Activated CD8-positive, alpha-beta T cell treated with anti-CD3 and anti-CD28 coated beads, Interleukin-2, amount 10 ng/mL, durations not matched to agents 7 days and 5 days (primary cell): ENCODE measurements at regions not wholly inside any gene's neighbourhood (a gene's known extent, or its start where the extent isn't known, plus 50 kb on each side); places are given as distances from the start of the nearest gene placed in this dataset.

Experiments
- ATAC-seq: fragments of 150-1000 bp; cut with Tn5 transposase; one replicate; pipeline ENCODE4 v1.10.0; 2021; ENCODE audit warnings: moderate library complexity
- CTCF ChIA-PET: fragments of 350-600 bp; sonication (Branson Sonifier 250); formaldehyde crosslinking; loops from one replicate; lab custom pipeline; 2021; ENCODE audit warnings: antibody characterized with exemption; lab: Charles Lee
- POLR2A ChIA-PET: fragments of 350-600 bp; sonication (Branson Sonifier 250); formaldehyde crosslinking; loops from one replicate; lab custom pipeline; 2021; ENCODE audit warnings: antibody characterized with exemption; lab: Charles Lee
- DNase-seq: peaks from one replicate; pipeline ENCODE4 v3.0.0-alpha.2; 2020
- H3K27ac Mint-ChIP-seq: one replicate; pipeline ENCODE4 v1.8.0; 2021; ENCODE audit warnings: mild to moderate bottlenecking, mixed read lengths
- H3K27me3 Mint-ChIP-seq: one replicate; pipeline ENCODE4 v1.8.0; 2021; ENCODE audit warnings: low read depth, mixed read lengths
- H3K36me3 Mint-ChIP-seq: one replicate; pipeline ENCODE4 v1.8.0; 2021; ENCODE audit warnings: low read depth, mixed read lengths
- H3K4me1 Mint-ChIP-seq: one replicate; pipeline ENCODE4 v1.8.0; 2021; ENCODE audit warnings: low read depth, mixed read lengths
- H3K4me3 Mint-ChIP-seq: one replicate; pipeline ENCODE4 v1.8.0; 2021; ENCODE audit warnings: mild to moderate bottlenecking, mixed read lengths
- H3K9me3 Mint-ChIP-seq: one replicate; pipeline ENCODE4 v1.8.0; 2022; ENCODE audit warnings: mixed read lengths; ENCODE audit not compliant: insufficient read depth

DNA sequence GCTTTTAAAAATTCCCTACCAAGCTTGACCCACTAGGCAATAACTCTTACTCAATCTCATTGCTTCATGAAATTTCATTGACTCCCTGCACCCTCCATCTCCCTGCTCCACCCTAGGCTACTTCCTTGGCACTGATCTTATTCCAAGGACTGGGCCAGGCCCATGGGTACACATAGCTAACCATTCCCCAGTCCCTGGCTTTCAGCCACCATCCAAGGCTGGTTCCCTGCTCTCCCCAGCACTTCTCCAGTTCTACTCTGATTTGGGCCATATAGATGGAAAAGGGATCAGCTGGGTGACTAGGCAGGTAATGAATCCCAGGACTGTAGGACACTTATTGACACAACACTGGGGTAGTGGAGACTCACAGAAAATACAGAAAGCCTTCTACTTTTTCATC is 88.1 kb upstream of the NEO1 start:
- Mint-ChIP-seq H3K27me3 (peaks cover 16% of the 10 kb centered on the region), H3K4me3 (no peak overlapping the region), H3K4me1 (peaks cover 5% of the 10 kb centered on the region), H3K36me3 (no peaks in the 10 kb centered on the region), H3K9me3 (peaks cover 5% of the 10 kb centered on the region), H3K27ac (no peak overlapping the region)
- DNase-seq (no peak), ATAC-seq (no peak)
- ChIA-PET POLR2A (no interaction called here), CTCF (interaction anchor here (1.4 kb wide), 1 partner anchor 242 kb away, joined by 4 read pairs; no protein-coding TSS in a partner anchor)

DNA sequence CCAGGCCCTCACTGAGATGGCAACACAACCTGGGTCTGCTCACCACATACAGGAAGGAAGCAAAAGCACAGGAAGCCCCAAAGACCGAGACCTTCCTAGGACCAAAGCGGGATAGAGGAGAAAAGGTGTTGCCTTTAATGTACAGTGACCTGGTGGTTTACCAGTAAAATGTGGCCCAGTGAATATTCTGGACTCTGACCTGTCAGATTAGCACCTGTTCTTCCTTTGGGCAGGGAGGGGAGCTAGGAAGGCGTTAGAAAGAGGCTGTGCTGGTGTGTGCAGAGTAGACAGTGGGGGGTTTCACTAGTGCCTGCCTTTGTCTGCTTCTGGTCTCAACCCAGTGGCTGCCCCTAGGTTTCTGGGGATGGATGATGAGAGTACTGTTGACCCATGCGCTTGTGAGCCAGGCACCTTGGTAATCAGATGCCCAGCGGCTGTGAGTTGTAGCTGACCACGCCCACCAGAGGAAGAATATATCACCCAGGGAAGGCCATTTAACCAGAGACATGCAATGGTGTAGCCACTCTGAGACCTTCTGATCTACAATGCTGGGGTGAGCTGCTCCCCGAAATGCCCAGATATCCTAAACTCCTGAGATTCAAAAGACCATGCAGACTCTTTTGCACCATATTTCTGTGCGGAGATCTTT is 90.1 kb upstream of the NEO1 start:
- ATAC-seq (no peak), DNase-seq (no peak)
- ChIA-PET CTCF (no interaction called here), POLR2A (no interaction called here)
- no peak overlapping the region for H3K4me3 Mint-ChIP-seq
- no peaks in the 10 kb centered on the region for H3K36me3 Mint-ChIP-seq
- H3K27ac Mint-ChIP-seq, result no peak overlapping the region
- peaks cover 5% of the 10 kb centered on the region for H3K9me3 Mint-ChIP-seq
- H3K27me3 Mint-ChIP-seq, result peaks cover 12% of the 10 kb centered on the region
- H3K4me1 Mint-ChIP-seq, result peaks cover 5% of the 10 kb centered on the region

DNA sequence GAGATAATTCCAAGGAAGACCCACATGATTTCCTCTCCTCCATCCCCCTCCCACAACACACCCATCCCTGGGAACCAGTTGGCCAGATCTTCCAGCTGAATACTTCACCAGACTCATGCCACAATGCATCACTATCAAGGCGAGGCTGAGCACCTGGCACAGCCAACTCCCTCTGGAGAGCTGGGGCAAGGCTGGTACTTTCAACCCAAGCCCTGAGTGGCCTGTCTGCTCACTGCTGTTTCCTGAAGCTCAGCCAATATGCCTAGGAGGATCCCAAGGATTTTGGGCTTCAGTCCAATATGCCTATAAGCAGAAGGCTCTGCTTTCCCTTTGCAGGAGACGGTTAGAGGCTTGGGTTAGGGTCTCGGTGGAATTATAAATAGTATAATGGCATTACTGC is 90.9 kb upstream of the NEO1 start:
- H3K27ac Mint-ChIP-seq, result no peak overlapping the region
- ChIA-PET POLR2A (no interaction called here), CTCF (no interaction called here)
- H3K9me3 Mint-ChIP-seq, result peaks cover 5% of the 10 kb centered on the region
- DNase-seq (no peak), ATAC-seq (no peak)
- H3K4me1 Mint-ChIP-seq, result peaks cover 5% of the 10 kb centered on the region
- no peaks in the 10 kb centered on the region for H3K36me3 Mint-ChIP-seq
- no peak overlapping the region for H3K4me3 Mint-ChIP-seq
- peaks cover 15% of the 10 kb centered on the region for H3K27me3 Mint-ChIP-seq

DNA sequence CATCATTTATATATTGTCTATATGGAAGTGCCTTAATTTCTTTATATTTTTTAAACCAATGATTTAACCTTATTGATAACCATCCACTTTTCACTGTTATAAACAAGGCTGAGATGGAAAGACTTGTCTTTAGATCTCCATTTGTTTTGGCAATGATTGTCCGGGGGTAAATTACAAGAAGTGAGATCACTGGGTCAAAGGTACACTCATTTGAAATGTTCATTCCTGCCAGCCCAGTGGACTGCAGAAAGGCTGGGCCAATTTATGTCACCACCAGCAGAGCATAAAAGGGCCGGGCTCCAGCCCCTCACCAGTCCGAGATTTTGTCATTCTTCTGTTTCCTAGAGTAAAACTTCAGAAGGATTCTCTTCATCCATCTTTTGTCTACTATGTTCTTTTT is 93.6 kb upstream of the NEO1 start:
- Mint-ChIP-seq H3K4me1 (peaks cover 5% of the 10 kb centered on the region), H3K27me3 (peaks cover 7% of the 10 kb centered on the region), H3K4me3 (no peak overlapping the region), H3K36me3 (no peaks in the 10 kb centered on the region), H3K27ac (no peak overlapping the region), H3K9me3 (peaks cover 5% of the 10 kb centered on the region)
- ChIA-PET CTCF (no interaction called here), POLR2A (no interaction called here)
- DNase-seq, result no peak
- ATAC-seq, result no peak

DNA sequence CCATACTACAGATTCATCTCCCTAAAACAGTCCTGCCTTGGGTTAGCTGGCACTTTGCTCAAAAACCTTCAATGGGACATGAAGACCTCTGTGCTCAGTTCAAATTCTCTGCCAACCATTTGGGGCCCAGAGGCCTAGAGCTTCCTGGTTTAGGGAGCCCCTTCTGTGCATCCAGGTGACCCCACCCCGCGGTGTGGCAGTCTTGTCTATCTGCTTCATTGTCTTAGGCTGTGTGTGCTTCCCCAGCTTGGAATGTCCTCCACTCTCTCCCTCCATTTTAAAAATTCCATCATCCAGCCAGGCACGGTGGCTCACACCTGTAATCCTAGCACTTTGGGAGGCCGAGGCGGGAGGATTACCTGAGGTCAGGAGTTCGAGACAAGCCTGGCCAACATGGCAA is 99.0 kb upstream of the NEO1 start:
- no peak overlapping the region for H3K4me3 Mint-ChIP-seq
- no peak for ATAC-seq
- CTCF ChIA-PET, result no interaction called here
- no peaks in the 10 kb centered on the region for H3K9me3 Mint-ChIP-seq
- DNase-seq, result no peak
- POLR2A ChIA-PET, result no interaction called here
- H3K36me3 Mint-ChIP-seq, result no peaks in the 10 kb centered on the region
- H3K4me1 Mint-ChIP-seq, result no peaks in the 10 kb centered on the region
- peaks cover 13% of the 10 kb centered on the region for H3K27me3 Mint-ChIP-seq
- H3K27ac Mint-ChIP-seq, result no peak overlapping the region

DNA sequence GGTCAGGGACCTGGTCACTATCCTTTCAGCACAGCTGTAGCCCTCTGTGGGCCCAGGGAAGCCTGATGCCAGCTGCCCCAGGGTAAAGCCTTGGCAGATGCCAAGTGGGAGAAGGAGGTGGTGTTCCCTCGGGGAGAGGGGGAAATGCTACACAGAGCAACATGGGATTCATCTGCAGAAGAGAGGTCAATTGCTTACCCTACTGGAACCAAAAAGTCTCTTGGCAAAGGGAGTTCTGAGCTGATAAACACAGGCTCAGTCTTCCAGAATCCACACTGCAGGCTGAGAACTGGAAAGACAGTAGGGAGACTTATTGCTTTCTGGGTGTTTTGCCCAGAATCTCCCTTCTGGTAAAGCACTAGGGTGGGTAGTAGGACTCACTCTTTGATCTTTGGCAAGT is 100.1 kb upstream of the NEO1 start:
- DNase-seq (no peak), ATAC-seq (no peak)
- no peaks in the 10 kb centered on the region for H3K36me3 Mint-ChIP-seq
- no peaks in the 10 kb centered on the region for H3K4me1 Mint-ChIP-seq
- CTCF ChIA-PET, result no interaction called here
- H3K27me3 Mint-ChIP-seq, result peaks cover 12% of the 10 kb centered on the region
- H3K27ac Mint-ChIP-seq, result no peak overlapping the region
- H3K9me3 Mint-ChIP-seq, result no peaks in the 10 kb centered on the region
- no peak overlapping the region for H3K4me3 Mint-ChIP-seq
- POLR2A ChIA-PET, result no interaction called here

DNA sequence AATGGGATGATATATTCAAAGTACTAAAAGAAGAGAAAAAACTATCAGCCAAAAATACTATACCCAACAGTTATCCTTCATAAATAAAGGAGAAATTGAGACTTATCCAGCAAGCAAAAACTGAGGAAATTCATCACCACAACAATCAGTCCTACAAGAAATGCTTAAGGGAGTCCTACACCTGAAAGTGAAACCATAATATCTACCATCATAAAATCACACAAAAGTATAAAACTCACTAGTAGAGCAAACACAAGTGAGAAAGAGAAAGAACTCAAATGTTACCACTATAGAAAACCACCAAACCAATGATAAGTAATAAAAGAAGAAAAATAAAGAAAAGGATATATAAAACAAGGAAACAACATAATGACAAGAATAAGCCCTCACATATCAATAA is 103.6 kb upstream of the NEO1 start:
- Mint-ChIP-seq H3K9me3 (peaks cover 4% of the 10 kb centered on the region), H3K27me3 (peaks cover 10% of the 10 kb centered on the region), H3K4me3 (no peak overlapping the region), H3K4me1 (no peaks in the 10 kb centered on the region), H3K36me3 (no peaks in the 10 kb centered on the region), H3K27ac (no peak overlapping the region)
- POLR2A ChIA-PET, result no interaction called here
- ATAC-seq, result no peak
- no peak for DNase-seq
- CTCF ChIA-PET, result no interaction called here

DNA sequence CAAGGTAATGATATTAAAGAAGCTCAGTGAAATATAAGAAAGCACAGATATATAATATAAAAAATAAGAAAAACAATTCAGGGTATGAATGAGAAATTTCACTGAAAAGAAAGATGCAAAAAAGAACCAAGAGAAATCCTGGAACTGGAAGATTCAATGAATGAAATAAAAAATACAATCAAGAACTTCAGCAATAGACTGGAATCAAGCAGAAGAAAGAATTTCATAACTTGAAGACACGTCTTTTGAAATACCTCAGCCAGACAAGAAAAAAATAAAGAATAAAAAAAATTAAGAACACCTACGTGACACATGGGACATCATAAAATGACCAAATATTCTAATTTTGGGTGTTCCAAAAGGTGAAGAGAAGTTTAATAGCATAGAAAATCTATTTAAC is 104.6 kb upstream of the NEO1 start:
- Mint-ChIP-seq H3K27ac (no peak overlapping the region), H3K36me3 (no peaks in the 10 kb centered on the region), H3K4me3 (no peak overlapping the region), H3K4me1 (no peaks in the 10 kb centered on the region), H3K27me3 (peaks cover 10% of the 10 kb centered on the region), H3K9me3 (peaks cover 4% of the 10 kb centered on the region)
- ChIA-PET CTCF (no interaction called here), POLR2A (no interaction called here)
- ATAC-seq (no peak), DNase-seq (no peak)

DNA sequence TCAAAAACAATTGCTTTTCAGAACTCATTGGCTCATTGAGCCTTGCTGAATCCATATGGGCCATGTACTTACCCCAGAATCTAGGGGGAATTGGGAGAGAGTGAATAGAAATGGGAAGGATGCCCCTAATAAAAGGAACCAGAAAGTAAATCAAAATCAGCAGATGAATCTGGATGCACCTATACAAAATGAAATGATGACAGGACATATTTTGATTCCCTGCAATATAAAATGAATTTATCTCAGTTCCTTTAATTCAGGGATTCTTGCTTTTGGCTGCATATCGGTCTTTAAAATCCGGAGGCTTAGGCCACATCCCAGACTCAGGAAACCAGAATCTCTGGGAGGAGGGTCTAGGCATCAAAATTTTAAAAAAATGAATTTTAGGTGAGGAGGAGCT is 107.7 kb upstream of the NEO1 start:
- peaks cover 8% of the 10 kb centered on the region for H3K27me3 Mint-ChIP-seq
- peaks cover 4% of the 10 kb centered on the region for H3K9me3 Mint-ChIP-seq
- H3K36me3 Mint-ChIP-seq, result no peaks in the 10 kb centered on the region
- no peak overlapping the region for H3K27ac Mint-ChIP-seq
- no peaks in the 10 kb centered on the region for H3K4me1 Mint-ChIP-seq
- DNase-seq (no peak), ATAC-seq (no peak)
- H3K4me3 Mint-ChIP-seq, result no peak overlapping the region
- ChIA-PET CTCF (interaction anchor here (0.6 kb wide), 1 partner anchor 247 kb away, joined by 3 read pairs; no protein-coding TSS in a partner anchor), POLR2A (no interaction called here)

DNA sequence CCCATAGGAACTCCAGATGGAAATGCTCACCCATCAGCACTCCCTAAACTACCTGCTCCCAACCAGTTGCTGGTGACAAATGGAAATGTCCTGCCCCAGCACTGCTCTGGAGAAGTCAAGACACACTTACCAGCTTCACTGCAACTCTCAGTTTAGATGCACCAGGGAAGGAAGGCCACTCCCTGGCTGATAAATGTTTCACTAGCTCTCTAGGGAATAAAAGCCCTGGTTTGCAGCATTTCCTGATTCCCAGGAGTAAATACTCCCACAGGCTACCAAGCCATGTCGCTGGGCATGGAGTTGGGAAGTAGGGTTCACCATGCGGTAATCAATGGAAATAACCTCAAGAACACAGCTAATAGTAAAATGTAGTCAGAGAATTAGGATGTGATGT is 112.0 kb upstream of the NEO1 start:
- H3K27ac Mint-ChIP-seq, result no peak overlapping the region
- no peaks in the 10 kb centered on the region for H3K4me1 Mint-ChIP-seq
- no peaks in the 10 kb centered on the region for H3K9me3 Mint-ChIP-seq
- POLR2A ChIA-PET, result no interaction called here
- no peaks in the 10 kb centered on the region for H3K36me3 Mint-ChIP-seq
- CTCF ChIA-PET, result no interaction called here
- peaks cover 4% of the 10 kb centered on the region for H3K27me3 Mint-ChIP-seq
- no peak overlapping the region for H3K4me3 Mint-ChIP-seq
- ATAC-seq (no peak), DNase-seq (no peak)

DNA sequence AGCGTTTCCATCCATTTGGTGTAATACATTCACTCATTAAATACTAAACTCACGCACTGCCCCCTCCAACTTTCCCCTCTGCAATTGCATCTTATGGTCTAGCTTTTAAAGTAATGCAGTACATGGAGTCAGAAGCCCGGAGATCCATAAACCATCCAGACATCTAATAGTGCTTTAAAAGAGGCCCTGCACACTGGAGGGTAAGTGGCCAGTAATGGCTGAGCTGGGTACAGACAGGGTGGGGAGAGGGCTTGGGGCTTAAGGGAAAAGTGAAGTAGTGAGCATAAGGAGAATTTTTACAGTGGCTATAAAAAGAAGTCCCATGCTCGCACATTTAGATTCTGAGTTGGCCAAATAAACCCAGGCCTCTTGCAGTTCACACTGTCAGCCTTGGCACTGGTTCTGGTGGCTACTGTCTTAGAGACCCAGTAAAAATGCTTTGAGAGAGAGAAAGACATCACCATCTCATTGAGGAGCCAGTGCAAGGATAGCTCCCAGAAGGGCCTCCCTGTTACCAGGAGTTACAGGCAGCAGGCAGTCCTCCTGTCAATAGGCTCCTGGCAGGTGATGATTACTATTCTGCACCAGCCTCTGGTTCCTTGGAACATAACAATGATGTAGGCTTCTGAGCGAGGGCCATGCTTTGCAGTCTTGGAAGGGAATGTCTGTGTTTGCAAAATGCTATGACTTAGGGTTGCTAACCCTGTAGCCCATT is 112.6 kb upstream of the NEO1 start:
- H3K36me3 Mint-ChIP-seq, result no peaks in the 10 kb centered on the region
- ATAC-seq (no peak), DNase-seq (no peak)
- H3K27me3 Mint-ChIP-seq, result peaks cover 4% of the 10 kb centered on the region
- POLR2A ChIA-PET, result no interaction called here
- no peak overlapping the region for H3K27ac Mint-ChIP-seq
- no peaks in the 10 kb centered on the region for H3K4me1 Mint-ChIP-seq
- CTCF ChIA-PET, result no interaction called here
- H3K9me3 Mint-ChIP-seq, result no peaks in the 10 kb centered on the region
- no peak overlapping the region for H3K4me3 Mint-ChIP-seq

DNA sequence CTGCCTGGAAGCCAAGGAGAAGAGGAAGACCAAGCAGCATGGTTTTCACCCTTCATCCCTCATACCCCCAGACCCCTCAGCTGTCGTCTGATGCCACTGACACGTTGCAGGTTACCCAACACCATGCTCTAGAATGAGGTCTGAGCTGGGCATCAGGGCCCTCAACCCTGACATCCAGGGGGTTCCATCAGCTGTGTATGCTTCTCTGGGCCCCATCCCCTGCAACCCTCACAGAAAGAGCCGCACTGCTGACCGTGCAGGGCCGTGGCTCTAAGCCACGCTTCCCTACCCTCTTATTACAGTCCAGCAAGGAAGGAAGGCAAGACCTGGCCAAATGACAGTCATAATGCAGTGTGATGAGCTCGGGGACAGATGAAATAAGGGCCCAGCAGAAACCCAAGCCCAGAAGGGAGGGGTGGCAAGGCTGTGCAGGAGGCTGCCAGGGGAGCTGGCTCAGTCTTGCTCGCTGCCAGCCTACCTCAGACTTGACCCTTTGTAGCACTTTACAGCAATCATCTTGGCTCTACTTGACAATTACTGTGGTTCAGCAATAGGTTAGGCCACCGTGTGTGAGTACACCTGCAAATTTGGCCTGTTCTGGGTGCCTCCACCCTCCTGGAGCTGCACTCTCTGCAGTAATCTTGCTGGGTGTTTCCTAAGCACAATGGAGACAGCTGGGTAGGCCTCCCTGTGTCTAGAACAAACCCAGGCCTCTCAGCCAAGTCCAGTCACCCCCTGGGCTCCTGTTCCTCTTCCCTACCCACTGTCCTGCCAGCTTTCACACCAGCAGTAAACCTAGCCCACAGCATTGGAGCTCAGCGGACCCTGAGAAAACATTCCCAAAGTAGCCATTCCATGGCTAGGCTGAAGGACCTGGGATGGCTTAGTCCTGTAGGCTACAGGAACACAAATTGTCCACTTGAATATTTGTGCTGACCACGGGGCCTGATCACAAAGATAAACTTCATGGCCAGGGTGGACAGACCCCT is 115.3 kb upstream of the NEO1 start:
- H3K4me3 Mint-ChIP-seq, result no peak overlapping the region
- H3K27ac Mint-ChIP-seq, result no peak overlapping the region
- ChIA-PET POLR2A (no interaction called here), CTCF (no interaction called here)
- H3K9me3 Mint-ChIP-seq, result no peaks in the 10 kb centered on the region
- DNase-seq, result no peak
- H3K4me1 Mint-ChIP-seq, result no peaks in the 10 kb centered on the region
- ATAC-seq, result no peak
- peaks cover 3% of the 10 kb centered on the region for H3K27me3 Mint-ChIP-seq
- H3K36me3 Mint-ChIP-seq, result no peaks in the 10 kb centered on the region
